HEK293 (cell line): ENCODE measurements at regions not wholly inside any gene's neighbourhood (a gene's known extent, or its start where the extent isn't known, plus 50 kb on each side); places are given as distances from the start of the nearest gene placed in this dataset.

Experiments
- CTCF ChIA-PET: fragments of 350-600 bp; formaldehyde crosslinking; extraction: SDS; loops from one replicate; lab custom pipeline; 2021; ENCODE audit warnings: antibody characterized with exemption; lab: Yijun Ruan, JAX
- POLR2A ChIA-PET: fragments of 300-600 bp; formaldehyde crosslinking; extraction: SDS; loops from one replicate; lab custom pipeline; 2020; ENCODE audit warnings: antibody characterized with exemption, inconsistent platforms; lab: Yijun Ruan, JAX
- H3K27ac ChIP-seq: fragments of 200-500 bp; sonication (Bioruptor generic); 2 replicates; pipeline ENCODE4 v1.5.1; 2014; ENCODE audit warnings: low read depth, low read length, control low read depth, inconsistent platforms; ENCODE audit errors: extremely low read depth
- H3K36me3 ChIP-seq, 2 experiments: fragments of 200-500 bp in 1 of 2; sonication (Bioruptor generic) in 1 of 2; 1 replicate in 1 of 2; 2 replicates in 1 of 2; pipeline ENCODE4 v1.5.1; 2014 to 2017; ENCODE audit warnings: inconsistent platforms in 2 of 2, low read length in 2 of 2; ENCODE audit not compliant: control insufficient read depth in 2 of 2, insufficient read depth in 1 of 2
- H3K4me1 ChIP-seq: fragments of 200-500 bp; sonication (Bioruptor generic); 2 replicates; pipeline ENCODE4 v1.5.1; 2014; ENCODE audit warnings: mild to moderate bottlenecking, low read length, inconsistent platforms; ENCODE audit not compliant: control insufficient read depth, insufficient read depth
- H3K4me3 ChIP-seq: 2 replicates; pipeline ENCODE4 v1.5.1; 2011; ENCODE audit warnings: low read depth, mild to moderate bottlenecking, control low read depth, low read length, moderate library complexity
- H3K9me3 ChIP-seq: fragments of 200-500 bp; sonication (Bioruptor generic); 2 replicates; pipeline ENCODE4 v1.5.1; 2014; ENCODE audit warnings: low read depth, low read length, inconsistent platforms; ENCODE audit not compliant: control insufficient read depth, insufficient read depth
- HOXD13 ChIP-seq: sonication (generic); formaldehyde crosslinking; IDR thresholded peaks from 2 replicates; pipeline ENCODE4 v1.8.0; 2022; ENCODE audit warnings: missing genetic modification reagents, borderline replicate concordance
- IKZF3 ChIP-seq: fragments of 450-650 bp; IDR thresholded peaks from 2 replicates; pipeline ENCODE4 v1.5.0; 2018; ENCODE audit warnings: missing biosample characterization, mild to moderate bottlenecking, missing genetic modification characterization, moderate library complexity
- REPIN1 ChIP-seq: fragments of 450-650 bp; formaldehyde crosslinking; IDR thresholded peaks from 2 replicates; pipeline ENCODE4 v1.5.1; 2017; ENCODE audit warnings: missing biosample characterization, missing genetic modification characterization, low read depth
- YY1 ChIP-seq: fragments of 450-650 bp; formaldehyde crosslinking; IDR thresholded peaks from 2 replicates; pipeline ENCODE4 v1.5.1; 2018; ENCODE audit warnings: missing biosample characterization, missing genetic modification characterization
- ZFP3 ChIP-seq: fragments of 450-650 bp; formaldehyde crosslinking; IDR thresholded peaks from 2 replicates; pipeline ENCODE4 v1.5.1; 2016; ENCODE audit warnings: low read depth, missing biosample characterization, missing genetic modification characterization
- ZFP69B ChIP-seq: fragments of 450-650 bp; formaldehyde crosslinking; IDR thresholded peaks from 2 replicates; pipeline ENCODE4 v1.5.1; 2016; ENCODE audit warnings: missing biosample characterization, missing genetic modification characterization
- ZNF184 ChIP-seq: fragments of 450-650 bp; IDR thresholded peaks from 2 replicates; pipeline ENCODE4 v1.5.1; 2018; ENCODE audit warnings: missing biosample characterization, mild to moderate bottlenecking, missing genetic modification characterization
- ZNF366 ChIP-seq: fragments of 450-650 bp; formaldehyde crosslinking; conservative IDR thresholded peaks from 2 replicates; pipeline ENCODE4 v1.5.1; 2016; ENCODE audit warnings: missing biosample characterization, missing genetic modification characterization
- ZNF394 ChIP-seq: fragments of 450-650 bp; formaldehyde crosslinking; IDR thresholded peaks from 2 replicates; pipeline ENCODE4 v1.5.1; 2016; ENCODE audit warnings: missing biosample characterization, missing genetic modification characterization, mild to moderate bottlenecking, moderate library complexity, borderline replicate concordance
- ZNF548 ChIP-seq: fragments of 450-650 bp; formaldehyde crosslinking; IDR thresholded peaks from 2 replicates; pipeline ENCODE4 v1.5.1; 2016; ENCODE audit warnings: missing biosample characterization, missing genetic modification characterization
- ZNF660 ChIP-seq: fragments of 450-650 bp; IDR thresholded peaks from 2 replicates; pipeline ENCODE4 v1.5.1; 2018; ENCODE audit warnings: missing biosample characterization, mild to moderate bottlenecking, missing genetic modification characterization
- ZNF776 ChIP-seq: fragments of 450-650 bp; formaldehyde crosslinking; IDR thresholded peaks from 2 replicates; pipeline ENCODE4 v1.5.0; 2017; ENCODE audit warnings: missing biosample characterization, missing genetic modification characterization, borderline replicate concordance
- ZNF785 ChIP-seq: fragments of 450-650 bp; formaldehyde crosslinking; IDR thresholded peaks from 2 replicates; pipeline ENCODE4 v1.5.1; 2016; ENCODE audit warnings: missing biosample characterization, missing genetic modification characterization
- ZSCAN23 ChIP-seq: fragments of 450-650 bp; formaldehyde crosslinking; IDR thresholded peaks from 2 replicates; pipeline ENCODE4 v1.5.1; 2016; ENCODE audit warnings: missing biosample characterization, missing genetic modification characterization
- TF ChIP-seq, protein P1 (sequence below): fragments of 450-650 bp; formaldehyde crosslinking; IDR thresholded peaks from 2 replicates; pipeline ENCODE4 v1.5.1; 2016; ENCODE audit warnings: missing biosample characterization, missing genetic modification characterization, borderline replicate concordance
- TF ChIP-seq, protein P2 (sequence below): fragments of 450-650 bp; formaldehyde crosslinking; IDR thresholded peaks from 2 replicates; pipeline ENCODE4 v1.5.1; 2016; ENCODE audit warnings: missing biosample characterization, missing genetic modification characterization

DNA sequence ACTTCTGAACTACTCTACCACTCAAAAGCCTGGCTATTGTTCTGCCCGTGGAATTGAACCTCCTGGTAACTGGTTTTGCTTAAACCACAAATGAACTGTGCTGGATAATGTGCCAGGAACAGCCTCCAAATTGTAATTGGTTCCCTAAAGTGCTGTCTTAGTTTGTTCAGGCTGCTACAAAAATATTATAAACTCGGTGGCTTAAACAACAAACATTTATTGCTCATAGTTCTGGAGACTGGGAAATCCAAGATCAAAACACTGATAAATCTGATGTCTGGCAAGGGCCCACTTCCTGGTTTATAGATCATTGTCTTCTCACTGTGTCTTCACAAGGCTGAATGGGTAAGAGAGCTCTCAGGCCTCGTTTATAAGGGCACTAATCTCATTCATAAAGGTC lies 149.2 kb upstream of the NCKAP5 start (continued):
- TF ChIP-seq ZNF366 (tag by site-specific recombination) (no peak), ZFP69B (tag by site-specific recombination) (no peak), ZNF184 (tag by site-specific recombination) (no peak), ZNF776 (tag by site-specific recombination) (no peak), ZNF660 (no peak), ZSCAN23 (tag by site-specific recombination) (no peak), YY1 (no peak), ZNF785 (tag by site-specific recombination) (no peak)
- TF ChIP-seq, protein P1, sequence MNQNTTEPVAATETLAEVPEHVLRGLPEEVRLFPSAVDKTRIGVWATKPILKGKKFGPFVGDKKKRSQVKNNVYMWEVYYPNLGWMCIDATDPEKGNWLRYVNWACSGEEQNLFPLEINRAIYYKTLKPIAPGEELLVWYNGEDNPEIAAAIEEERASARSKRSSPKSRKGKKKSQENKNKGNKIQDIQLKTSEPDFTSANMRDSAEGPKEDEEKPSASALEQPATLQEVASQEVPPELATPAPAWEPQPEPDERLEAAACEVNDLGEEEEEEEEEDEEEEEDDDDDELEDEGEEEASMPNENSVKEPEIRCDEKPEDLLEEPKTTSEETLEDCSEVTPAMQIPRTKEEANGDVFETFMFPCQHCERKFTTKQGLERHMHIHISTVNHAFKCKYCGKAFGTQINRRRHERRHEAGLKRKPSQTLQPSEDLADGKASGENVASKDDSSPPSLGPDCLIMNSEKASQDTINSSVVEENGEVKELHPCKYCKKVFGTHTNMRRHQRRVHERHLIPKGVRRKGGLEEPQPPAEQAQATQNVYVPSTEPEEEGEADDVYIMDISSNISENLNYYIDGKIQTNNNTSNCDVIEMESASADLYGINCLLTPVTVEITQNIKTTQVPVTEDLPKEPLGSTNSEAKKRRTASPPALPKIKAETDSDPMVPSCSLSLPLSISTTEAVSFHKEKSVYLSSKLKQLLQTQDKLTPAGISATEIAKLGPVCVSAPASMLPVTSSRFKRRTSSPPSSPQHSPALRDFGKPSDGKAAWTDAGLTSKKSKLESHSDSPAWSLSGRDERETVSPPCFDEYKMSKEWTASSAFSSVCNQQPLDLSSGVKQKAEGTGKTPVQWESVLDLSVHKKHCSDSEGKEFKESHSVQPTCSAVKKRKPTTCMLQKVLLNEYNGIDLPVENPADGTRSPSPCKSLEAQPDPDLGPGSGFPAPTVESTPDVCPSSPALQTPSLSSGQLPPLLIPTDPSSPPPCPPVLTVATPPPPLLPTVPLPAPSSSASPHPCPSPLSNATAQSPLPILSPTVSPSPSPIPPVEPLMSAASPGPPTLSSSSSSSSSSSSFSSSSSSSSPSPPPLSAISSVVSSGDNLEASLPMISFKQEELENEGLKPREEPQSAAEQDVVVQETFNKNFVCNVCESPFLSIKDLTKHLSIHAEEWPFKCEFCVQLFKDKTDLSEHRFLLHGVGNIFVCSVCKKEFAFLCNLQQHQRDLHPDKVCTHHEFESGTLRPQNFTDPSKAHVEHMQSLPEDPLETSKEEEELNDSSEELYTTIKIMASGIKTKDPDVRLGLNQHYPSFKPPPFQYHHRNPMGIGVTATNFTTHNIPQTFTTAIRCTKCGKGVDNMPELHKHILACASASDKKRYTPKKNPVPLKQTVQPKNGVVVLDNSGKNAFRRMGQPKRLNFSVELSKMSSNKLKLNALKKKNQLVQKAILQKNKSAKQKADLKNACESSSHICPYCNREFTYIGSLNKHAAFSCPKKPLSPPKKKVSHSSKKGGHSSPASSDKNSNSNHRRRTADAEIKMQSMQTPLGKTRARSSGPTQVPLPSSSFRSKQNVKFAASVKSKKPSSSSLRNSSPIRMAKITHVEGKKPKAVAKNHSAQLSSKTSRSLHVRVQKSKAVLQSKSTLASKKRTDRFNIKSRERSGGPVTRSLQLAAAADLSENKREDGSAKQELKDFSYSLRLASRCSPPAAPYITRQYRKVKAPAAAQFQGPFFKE (tag by site-specific recombination), result no peak
- TF ChIP-seq, protein P2, sequence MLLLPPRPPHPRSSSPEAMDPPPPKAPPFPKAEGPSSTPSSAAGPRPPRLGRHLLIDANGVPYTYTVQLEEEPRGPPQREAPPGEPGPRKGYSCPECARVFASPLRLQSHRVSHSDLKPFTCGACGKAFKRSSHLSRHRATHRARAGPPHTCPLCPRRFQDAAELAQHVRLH (tag by site-specific recombination), result no peak
- TF ChIP-seq, all 188 proteins: peak for 0

DNA sequence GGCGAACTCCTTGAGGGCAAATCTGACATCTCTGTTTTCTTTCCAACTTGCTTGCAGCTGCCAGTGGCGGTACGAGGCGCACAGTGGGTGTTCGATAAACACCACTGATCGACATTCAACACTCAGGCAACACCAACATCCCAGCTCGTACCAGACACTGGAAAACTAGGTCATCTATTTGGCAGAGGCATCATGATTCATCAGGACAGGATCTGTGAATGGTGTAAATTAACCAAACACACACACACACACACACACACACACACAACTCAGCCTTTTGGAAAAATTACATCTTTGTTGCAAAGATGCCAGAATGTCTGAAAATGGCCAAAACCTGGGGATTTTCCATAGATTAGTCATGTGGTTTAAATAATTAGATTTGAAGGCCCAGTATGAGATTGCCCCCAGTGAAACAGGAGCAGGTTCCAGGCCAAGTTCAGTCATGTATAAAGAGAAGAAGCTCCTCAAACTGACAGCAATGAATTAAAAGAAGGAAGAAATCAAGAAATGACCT lies 150.5 kb upstream of the NCKAP5 start:
- Histone ChIP-seq H3K4me1 (no peaks in the 10 kb centered on the region; the same call in 1 of the 2 replicates), H3K4me3 (no peak overlapping the region), H3K27ac (no peak overlapping the region), H3K36me3 (no peaks in the 10 kb centered on the region), H3K9me3 (no peaks in the 10 kb centered on the region)
- TF ChIP-seq ZNF394 (tag by site-specific recombination) (no peak), ZNF548 (tag by site-specific recombination) (no peak)
- CTCF ChIA-PET, result interaction anchor here (0.7 kb wide), 1 partner anchor 124 kb away, joined by 3 read pairs; no protein-coding TSS in a partner anchor
- POLR2A ChIA-PET, result no interaction called here

DNA sequence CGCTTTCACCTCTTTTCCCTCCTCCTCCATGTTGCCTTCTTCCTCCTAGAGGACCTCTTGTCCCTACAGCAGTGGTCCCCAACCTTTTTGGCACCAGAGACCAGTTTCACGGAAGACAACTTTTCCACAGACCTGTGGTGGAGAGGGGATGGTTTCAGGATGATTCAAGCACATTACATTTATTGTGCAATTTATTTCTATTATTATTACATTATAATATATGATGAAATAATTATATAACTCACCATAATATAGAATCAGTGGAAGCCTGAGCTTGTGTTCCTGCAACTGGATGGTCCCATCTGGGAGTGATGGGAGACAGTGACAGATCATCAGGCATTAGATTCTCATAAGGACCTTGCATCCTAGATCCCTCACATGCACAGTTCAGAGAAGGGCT lies 152.2 kb upstream of the NCKAP5 start:
- no peaks in the 10 kb centered on the region; the same call in 1 of the 2 replicates for H3K4me1 ChIP-seq
- no peak overlapping the region for H3K4me3 ChIP-seq
- H3K27ac ChIP-seq, result no peak overlapping the region
- TF ChIP-seq IKZF3 (tag by site-specific recombination) (no peak), HOXD13 (CRISPR knock-in tag) (no peak), ZFP3 (tag by site-specific recombination) (no peak)
- H3K9me3 ChIP-seq, result no peaks in the 10 kb centered on the region
- no peaks in the 10 kb centered on the region for H3K36me3 ChIP-seq
- ChIA-PET POLR2A (no interaction called here), CTCF (no interaction called here)

DNA sequence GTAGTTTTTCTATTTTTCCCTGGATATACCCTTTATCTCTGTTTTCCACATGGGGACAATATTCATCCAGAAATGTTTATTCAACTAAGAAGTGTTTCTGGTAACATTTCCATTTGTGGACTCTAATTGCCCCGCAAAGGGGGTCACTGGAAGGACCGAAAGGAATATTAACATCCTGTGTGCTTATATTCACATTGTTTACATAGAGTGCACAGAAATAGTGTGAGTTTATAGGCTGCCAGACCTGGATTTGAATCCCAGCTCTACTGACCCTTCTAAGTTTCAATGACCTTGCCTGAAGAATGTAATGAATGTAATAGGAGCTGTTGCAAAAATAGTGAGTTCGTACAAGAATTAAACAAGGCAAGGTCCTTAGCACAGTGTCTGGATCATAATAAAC lies 152.9 kb upstream of the NCKAP5 start:
- TF ChIP-seq REPIN1 (tag by site-specific recombination), result no peak
- Histone ChIP-seq H3K36me3 (no peaks in the 10 kb centered on the region), H3K27ac (no peak overlapping the region), H3K4me3 (no peak overlapping the region), H3K9me3 (no peaks in the 10 kb centered on the region), H3K4me1 (no peaks in the 10 kb centered on the region; the same call in 1 of the 2 replicates)
- CTCF ChIA-PET, result no interaction called here
- POLR2A ChIA-PET, result no interaction called here
